Endothelial cell of hepatic sinusoid (primary cell): ENCODE measurements at regions not wholly inside any gene's neighbourhood (a gene's known extent, or its start where the extent isn't known, plus 50 kb on each side); places are given as distances from the start of the nearest gene placed in this dataset.

Experiments
- in situ Hi-C: cut with HindIII; loops from 2 replicates; pipeline ENCODE4 v1.10.0; 2017; ENCODE audit warnings: low sequenced_read_pairs

- in situ Hi-C loops = no loop called here
Observed at GRCh38 chr20:11064946-11065345, 391.1 kb upstream of the JAG1 start.

DNA sequence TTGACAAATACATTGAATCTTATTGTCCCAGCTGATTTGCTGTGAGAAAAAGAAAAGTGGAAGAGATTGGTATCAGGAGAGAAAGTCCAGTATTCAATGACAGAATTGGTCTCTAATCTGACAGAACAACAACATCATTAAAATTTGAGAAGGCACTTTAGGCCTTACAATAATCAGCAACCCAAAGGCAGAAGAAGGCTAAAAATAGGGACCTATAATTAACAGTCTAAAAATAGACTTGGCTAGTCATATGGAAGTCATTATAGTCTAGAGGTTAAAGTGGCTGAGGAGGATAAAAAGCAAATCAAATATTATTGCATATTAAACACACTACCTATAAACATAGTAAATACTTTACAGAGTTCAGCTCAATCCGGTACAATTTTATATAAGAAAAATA is 393.6 kb upstream of the JAG1 start:
- in situ Hi-C loops = no loop called here

GRCh38 chr20:11072982-11073381 is 399.2 kb upstream of the JAG1 start:
- in situ Hi-C loops = no loop called here

DNA sequence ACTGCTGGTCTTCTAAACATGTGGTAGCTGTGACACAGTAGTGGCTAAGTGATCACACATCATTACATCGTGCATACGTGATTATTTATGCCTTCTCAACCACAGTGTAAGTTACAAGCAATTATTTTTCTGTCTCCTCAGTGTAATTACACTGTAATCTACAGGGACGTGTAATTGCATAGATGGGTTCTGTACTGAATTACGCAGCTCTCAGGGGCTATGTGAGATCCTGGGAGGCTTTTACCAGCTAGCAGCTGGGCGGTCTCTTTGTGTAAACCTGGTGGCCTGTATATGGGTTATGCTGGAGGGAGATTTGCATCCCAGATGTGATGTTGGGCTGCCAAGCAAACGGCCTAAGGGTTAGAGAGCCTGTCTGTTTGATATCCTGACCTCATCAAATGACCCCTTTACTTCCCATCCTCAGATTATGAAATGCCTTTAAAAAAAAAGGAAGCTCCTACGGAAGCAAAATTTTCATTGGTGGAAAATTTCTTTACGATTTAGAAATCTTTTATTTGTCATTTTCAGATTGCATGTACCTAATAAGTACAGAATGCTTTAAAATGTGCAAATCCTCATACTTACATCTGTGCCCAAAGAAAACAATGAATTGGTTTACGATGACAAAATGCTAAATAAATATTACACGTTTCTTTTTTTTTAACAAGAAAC is 402.8 kb upstream of the JAG1 start:
- in situ Hi-C loops = no loop called here

GRCh38 chr20:11077226-11077625 is 403.4 kb upstream of the JAG1 start:
- in situ Hi-C loops = no loop called here

- in situ Hi-C loops = no loop called here
Observed at GRCh38 chr20:11080010-11080409, 406.2 kb upstream of the JAG1 start.

DNA sequence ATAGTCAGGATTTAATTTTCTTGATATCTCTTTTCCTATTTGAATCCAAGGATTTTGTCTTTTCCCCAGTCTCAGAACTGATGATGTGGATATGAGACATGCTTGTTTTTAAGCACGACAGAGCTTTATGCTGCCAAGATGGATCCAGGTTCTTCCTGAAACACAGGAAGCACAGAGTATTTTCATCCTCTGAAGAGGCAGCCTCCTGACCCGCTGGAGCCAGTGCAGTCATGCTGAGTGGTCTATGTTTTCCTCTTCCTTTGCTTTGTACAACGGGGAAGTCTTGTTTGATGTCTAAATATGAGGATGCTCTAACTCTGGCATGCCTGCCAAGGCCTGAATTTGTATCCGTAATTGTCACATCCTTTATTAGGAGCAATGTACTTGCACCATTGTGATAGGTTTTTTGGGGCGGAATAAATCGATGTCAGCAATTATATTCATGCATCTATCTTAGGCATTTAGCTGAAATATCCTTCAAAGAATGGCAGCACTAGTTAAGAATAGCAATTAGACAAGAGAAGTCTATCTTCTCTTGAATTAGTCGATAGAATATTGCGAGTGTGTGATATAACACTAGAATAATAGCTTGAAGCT is 407.1 kb upstream of the JAG1 start:
- in situ Hi-C loops = no loop called here

DNA sequence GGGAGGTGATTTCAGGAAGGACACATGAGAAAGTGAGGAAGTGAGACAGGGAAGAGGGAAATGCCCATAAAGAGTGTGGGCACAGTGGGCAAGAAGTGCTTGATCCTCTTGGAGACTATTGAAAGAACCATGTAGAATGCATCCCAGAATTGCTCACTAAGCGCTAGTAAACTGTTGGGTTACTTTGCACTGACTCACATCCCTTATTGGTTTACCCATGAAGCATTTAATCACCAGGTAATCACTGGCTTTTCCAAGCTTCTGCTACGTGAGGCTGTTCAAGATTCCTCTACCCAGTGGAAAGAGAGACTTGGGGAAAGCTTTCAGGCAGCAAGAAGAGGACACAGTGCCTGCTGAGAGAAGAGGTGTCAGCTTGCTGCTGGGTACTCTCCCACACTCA is 410.0 kb upstream of the JAG1 start:
- in situ Hi-C loops = no loop called here

DNA sequence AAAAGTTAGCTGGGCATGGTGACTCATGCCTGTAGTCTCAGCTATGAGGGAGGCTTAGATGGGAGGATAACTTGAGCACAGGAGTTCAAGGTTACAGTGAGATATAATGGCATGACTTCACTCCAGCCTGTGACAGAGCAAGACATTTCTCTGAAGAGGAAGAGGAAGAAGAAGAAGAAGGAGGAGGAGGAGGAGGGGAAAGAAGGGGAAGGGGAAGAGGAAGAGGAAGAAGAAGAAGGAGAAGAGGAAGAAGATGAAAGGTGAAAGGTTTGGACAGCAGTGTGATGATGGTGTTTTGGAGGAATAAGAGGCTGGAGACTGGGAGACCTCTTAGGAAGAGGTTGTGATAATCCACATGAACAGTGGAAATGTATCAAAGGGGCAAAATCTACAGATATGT is 410.7 kb upstream of the JAG1 start:
- in situ Hi-C loops = no loop called here

DNA sequence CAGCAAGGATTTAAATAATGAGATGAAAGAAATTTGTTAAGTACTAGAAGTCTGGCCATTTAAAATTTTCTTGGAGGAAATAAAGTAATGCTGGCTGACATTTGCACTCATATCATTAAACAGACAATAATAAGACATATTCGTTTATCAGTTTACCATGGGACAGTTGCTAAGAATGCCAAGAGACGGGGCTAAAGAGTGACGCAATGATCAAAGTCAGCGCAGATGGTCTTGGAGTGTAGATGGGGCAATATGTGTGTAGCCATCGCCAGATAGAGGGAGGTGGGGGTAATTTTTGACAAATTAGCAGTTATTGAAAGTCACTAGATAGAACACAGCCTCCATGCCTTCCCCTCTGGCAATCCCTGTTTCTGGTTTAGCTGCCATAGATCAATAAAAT is 413.2 kb upstream of the JAG1 start:
- in situ Hi-C loops = loop anchor here (5.0 kb wide), 1 partner anchor 40 kb away; no protein-coding TSS in a partner anchor

DNA sequence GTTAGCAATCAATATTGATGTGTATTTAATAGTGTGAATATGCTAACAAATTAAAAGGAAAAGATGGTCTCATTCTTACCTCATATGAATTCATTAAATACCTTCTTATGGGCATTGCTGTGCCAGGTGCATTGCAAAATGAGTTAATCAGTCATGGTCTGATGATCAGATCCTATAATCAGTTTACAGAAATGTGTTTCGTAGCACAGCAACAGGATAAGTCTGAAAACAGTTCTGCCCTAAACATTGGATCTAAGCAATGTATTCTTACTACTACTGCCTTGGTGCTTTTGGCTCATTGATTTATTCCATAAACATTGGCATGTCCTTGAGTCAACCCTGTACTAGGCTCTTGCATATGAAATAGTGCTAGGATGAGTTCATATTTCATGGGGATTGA is 417.0 kb upstream of the JAG1 start:
- in situ Hi-C loops = no loop called here

- in situ Hi-C loops = no loop called here
Observed at GRCh38 chr20:11091511-11091910, 417.7 kb upstream of the JAG1 start.

DNA sequence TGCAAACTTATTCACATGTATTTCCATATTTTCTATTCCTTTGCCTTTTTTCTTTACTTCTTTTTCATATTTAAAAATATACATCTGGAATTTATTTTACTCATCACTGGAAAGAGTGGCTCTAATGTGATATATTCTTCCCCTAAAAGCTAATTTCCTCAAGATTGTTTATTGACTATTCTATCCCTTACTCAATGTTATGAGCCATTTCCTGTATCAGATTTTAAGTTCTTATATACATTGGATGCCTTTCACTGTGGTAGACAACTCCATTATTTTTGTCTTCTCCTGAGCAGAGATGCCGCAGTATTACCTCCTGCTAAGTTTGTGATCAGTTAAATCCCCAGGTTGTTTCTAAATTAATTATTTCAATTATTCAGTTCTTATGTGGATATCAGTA is 418.4 kb upstream of the JAG1 start:
- in situ Hi-C loops = no loop called here

- in situ Hi-C loops = no loop called here
Observed at GRCh38 chr20:11094196-11094595, 420.4 kb upstream of the JAG1 start.

DNA sequence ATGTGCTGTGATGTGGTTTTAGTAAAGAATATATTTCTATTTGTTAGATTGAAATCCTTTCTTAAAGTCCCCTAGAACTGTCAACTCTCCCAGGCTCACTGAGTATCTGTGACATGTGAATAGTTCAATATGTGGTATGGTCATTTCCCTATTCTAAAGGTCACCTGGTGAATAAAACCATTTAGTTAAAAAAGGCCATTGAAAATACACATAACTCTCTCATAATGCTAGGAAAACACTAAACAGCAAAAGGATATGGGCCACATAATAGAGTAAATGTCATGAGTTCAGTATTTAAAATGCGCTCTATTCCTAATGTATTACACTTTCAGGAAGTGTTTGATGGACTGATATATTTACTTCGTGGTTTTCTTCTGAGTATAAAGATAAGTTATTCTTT is 420.9 kb upstream of the JAG1 start:
- in situ Hi-C loops = no loop called here

- in situ Hi-C loops = no loop called here
Observed at GRCh38 chr20:11098888-11099287, 425.1 kb upstream of the JAG1 start.

GRCh38 chr20:11101243-11101642 is 427.4 kb upstream of the JAG1 start:
- in situ Hi-C loops = no loop called here

DNA sequence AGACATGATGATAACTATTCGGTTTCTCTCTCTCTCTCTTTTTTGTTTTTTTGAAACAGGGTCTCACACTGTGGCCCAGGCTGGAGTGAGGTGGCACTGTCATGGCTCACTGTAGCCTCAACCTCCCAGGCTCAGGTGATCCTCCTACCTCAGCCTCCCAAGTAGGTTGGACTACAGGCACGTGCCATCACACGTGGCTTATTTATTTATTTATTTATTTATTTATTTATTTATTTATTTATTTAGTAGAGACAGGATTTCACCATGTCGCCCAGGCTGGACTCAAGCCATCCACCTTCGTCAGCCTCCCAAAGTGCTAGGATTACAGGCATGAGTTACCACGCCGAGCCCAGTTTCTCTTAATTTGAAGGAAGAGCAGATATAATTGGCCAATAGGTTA is 427.9 kb upstream of the JAG1 start:
- in situ Hi-C loops = no loop called here

GRCh38 chr20:11103866-11104265 is 430.1 kb upstream of the JAG1 start:
- in situ Hi-C loops = no loop called here

GRCh38 chr20:11108102-11108810 is 434.5 kb upstream of the JAG1 start:
- in situ Hi-C loops = no loop called here

GRCh38 chr20:11110535-11110934 is 436.7 kb upstream of the JAG1 start:
- in situ Hi-C loops = no loop called here

DNA sequence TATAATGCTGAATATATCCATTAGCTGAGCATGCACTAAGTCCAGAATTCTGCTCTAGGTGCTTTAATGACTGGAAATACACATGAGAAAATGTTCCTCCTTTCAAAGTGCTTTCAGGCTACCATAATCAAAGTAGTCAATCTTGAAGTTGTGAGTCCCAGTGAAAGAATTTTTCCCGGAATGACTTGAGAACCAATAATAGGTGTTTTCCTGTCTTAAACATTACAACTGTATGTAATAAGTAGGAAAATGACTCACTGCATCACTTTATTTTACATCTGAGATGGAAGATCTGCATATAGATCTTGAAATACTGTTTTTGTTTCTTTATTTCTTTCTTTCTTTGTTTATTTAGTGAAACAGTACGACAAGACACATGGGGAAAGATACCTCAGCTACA is 437.4 kb upstream of the JAG1 start:
- in situ Hi-C loops = no loop called here
